Posterior cingulate gyrus (tissue), 11 donors: ENCODE measurements at regions not wholly inside any gene's neighbourhood (a gene's known extent, or its start where the extent isn't known, plus 50 kb on each side); places are given as distances from the start of the nearest gene placed in this dataset.

Experiments
- DNase-seq, 10 donors: peaks; one replicate each; pipeline versions ENCODE4 v3.0.0 to v3.0.0-alpha.2; 2020 to 2021; ENCODE audit warnings: mixed read lengths in 3 of 10
- intact Hi-C: fragments of 100-400 bp; cut with DNase I; formaldehyde crosslinking; loops from one replicate; pipeline ENCODE4 v1.15.1; 2023

DNA sequence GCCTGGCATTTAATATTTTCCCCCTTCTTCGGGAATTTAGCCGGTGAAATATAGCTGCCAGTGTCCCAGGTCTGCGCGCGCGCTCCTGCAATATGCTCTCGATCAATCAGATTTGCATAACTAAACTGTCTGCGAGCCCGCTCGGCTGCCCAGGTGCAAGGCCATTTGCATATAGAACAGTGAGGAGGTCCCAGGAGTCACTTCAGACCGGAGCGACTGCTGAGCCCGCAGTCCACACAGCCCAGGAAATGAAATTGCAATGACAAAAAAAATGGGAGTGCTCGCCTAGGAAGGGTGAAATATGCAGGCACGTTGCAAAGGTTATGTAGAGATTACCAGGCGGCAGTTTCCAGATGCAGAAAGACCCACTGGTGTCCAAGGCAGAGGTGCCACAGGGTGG is 228.5 kb downstream of the VRK1 start:
- intact Hi-C loops: no loop called here
- no peak for DNase-seq

DNA sequence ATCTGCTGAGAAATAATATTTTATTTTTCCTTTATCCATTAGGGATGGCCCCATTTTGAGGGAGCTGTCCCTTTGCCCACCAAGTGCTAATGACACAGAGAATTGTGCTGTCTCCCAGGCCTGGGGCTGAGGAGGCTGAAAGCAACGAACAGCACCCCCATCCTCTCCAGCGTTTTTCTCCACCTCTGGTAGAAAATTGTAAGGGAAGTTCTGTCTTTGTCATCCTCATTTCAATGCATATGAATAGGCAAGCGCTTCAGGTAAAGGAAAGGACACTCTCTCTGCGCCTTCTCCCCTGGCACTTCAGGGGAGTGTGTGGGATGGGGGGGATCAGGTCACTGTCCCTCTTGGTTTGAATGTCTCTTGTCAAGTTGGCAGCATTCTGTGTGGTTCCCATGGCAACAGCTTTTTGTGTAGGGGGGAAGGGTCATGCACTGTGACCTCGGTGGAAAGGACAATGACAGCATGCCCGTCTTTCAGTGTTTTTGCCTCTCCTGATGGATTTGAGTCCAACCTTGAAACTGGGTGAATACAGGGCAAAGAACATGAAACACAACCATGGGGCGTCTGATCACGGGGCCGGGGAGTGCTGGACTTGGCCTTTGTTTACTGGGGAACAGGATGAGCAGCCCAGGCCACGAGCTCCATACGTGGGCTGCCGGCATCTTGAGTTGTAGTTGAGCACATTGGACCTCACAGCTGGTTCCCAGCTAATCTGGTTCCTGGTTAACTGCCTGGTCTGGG is 230.2 kb downstream of the VRK1 start:
- intact Hi-C loops: no loop called here
- no peak for DNase-seq

DNA sequence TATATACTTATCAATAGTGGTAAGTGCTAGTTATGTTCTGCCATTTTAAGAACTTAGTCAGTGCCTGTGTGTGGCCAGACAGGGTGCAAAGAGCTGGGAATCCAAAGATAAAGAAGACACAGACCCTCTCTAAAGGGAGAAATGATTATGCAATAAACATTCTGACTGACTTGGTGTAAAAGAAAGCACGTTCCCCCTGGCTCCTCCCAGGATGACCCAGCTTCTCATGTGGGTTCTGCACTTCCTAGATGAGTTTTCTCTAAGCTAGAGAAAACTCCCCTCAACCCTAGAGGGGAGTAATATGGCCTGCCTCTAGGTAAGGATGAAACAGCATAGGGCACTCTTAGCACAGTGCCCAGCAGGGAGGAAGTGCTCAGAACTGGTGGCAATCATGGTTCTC is 231.2 kb downstream of the VRK1 start:
- intact Hi-C loops: no loop called here
- DNase-seq: no peak

DNA sequence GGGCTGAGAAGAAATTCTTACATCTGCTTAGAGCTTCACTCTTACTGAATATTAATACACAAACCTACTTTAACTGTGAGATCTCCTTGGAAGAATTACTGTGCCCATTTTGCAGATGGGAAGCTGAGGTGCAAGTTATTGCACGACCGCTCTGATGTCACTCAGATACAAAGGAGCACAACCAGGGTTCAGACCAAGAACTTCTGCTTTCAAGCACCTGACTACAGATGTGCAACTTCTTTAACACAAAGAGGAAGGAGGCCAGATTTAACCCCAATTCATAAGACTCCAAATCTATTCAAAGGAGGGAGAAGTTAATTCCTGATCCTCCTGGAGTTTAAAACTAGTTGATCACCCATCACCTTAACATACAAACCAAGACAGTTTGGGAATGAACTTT is 232.6 kb downstream of the VRK1 start:
- no peak for DNase-seq
- intact Hi-C loops: no loop called here

DNA sequence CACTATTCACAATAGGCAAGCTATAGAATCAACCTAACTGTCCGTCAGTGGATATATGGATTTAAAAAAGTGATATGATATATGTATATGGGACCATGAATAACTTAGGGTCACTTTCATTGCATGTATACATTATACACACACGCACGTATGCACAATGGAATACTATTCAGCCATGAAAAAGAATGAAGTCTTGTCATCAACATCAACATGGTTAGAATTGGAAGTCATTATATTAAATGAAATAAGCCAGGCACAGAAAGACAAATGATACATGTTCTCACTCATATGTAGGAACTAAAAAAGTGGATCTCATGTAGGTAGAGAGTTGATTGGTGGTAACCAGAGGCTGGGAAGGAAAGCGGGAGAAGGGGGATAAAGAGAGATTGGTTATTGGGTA is 234.3 kb downstream of the VRK1 start:
- intact Hi-C loops: no loop called here
- no peak for DNase-seq

DNA sequence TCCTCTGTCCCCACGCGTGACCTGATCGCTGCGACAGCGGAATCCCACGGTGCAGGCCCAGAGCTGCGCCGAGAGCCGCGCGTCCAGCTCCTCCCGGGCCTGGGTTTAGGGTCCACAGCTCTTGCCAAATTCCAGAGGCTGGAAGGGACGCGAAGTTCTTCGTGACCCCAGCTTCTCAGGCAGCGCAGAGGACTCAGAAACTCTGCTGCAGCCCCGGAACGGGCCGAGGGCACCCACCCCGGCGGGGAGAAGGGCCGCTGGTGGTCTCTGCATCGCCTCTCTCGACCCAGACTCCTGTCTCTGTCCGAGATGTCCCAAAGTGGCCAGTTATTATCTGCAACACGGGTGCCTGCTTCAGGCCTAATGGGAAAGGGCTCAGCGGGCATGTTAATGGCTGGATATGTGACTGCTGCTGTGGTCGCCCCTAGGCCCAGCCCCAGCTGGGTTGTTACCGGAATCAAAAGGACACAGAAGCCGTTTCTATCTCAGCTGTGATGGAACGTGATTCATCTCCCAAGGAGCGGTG is 236.4 kb downstream of the VRK1 start:
- intact Hi-C loops: no loop called here

DNA sequence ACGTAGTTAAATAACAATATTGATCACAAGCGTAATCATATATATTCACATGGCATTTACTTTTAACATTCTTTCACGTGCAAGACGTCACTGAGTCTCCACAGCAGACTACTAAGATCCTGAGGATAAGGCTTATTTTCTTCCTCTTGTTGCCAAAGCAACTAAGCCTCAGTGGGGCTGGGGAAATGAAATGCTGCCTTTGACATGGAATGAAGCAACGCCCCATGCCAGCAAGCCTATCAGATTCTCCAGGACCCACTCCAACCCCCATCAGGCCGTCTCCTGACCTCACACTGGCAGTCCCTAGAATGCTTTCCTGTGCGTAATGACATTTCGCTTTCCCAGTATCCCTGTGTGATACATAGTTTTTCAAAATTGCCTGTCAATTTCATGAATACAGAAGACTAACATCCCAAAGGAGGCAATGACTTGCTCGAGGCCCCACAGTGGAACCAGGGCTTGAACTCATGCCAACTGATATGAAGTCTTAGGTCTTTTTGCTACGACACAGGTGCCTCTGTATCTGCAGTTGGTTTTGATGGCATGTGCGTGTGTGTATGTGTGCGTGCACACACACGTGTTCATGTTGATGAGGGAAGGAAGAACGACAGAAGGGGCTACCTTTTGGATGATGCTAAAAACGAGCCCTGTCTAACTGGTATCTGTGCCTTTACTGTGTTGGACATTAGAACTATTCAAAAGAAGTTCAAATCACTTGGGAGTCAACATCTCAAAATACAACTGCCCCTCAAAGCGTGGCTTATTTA is 239.1 kb downstream of the VRK1 start:
- no peak for DNase-seq
- intact Hi-C loops: no loop called here

More for the DNA sequence above, 236.4 kb downstream of the VRK1 start:
- no peak for DNase-seq

DNA sequence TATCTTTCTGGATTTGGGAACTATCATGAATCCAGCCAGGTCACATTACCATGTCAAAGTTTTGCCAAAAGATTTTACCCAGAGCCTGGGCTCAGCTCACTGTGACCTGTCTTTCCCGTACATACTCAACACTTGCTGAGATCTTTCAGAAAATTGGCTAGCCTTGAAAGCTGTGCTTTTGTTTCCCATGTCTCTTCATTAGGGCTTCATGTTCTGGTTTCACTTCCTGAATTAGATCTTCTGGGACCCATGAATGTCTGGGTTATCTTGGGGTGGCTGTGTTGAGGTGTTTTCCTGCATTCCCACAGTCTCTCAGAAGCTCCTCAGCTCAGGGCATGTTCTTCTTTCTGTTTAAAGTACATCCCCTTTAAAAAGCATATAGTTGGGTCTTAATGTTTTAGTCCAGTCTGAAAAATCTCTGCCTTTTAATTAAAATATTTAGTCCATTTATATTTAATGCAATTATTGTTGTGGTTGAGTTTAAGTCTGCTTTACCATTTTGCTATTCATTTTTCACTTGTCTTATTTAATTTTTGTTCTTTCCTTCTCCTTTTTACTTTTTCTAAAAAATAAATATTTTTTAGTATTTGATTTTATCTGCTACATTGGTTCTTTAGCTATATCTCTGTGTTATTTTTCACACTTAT is 242.7 kb downstream of the VRK1 start:
- intact Hi-C loops: no loop called here
- no peak for DNase-seq

DNA sequence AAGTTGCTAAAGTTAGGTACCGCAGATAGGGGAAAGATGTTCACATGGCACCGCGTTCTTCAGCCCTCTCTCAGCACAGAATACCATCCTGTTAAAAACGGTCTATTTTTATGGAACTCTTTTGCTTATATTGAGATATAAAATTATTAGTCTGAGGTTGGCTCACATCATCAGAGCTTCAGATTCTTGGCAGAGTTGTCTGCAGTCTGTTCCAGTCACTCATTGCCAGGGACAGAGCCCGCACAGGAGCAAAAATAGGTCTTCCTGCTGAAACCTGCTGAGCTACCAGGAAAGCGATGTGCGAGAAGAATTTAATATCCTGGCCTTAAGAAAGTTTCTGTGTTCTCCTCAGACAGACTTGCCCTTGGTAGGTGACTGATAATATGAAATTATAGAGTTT is 249.8 kb downstream of the VRK1 start:
- intact Hi-C loops: no loop called here

DNA sequence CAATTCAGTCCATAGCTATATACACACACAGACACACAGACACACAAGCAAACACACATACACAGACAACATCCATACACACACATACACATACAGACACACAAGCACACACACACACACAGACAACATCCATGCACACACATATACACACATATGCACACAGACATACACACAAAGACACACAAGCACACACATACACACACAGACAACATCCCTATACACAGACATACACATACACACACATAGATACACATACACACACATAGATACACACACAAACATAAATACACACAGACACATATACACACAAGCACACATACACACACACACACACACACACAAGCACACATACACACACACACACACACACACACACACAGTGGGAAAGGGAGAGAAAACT is 254.8 kb downstream of the VRK1 start:
- intact Hi-C loops: no loop called here
- DNase-seq: no peak

More for the DNA sequence above, 249.8 kb downstream of the VRK1 start:
- no peak for DNase-seq

DNA sequence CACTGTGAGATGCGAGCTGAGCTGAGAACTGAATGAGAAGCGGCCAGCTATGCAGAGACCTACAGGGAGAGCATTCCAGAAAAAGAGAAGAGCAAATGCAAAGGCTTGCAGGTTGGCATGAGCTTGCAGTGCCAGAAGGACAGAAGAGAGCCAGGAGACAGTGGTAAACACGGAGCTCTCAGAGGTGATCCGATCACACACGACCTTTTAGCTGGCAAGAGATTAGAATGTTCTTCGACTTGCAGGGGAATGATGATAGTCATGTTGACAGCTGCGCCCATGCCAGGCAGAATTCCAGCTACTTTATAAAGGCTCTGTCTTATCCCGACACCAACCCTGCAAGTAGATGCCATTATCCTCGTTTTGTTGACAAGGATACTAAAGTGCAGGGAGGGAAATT is 256.8 kb downstream of the VRK1 start:
- intact Hi-C loops: no loop called here
- no peak for DNase-seq

DNA sequence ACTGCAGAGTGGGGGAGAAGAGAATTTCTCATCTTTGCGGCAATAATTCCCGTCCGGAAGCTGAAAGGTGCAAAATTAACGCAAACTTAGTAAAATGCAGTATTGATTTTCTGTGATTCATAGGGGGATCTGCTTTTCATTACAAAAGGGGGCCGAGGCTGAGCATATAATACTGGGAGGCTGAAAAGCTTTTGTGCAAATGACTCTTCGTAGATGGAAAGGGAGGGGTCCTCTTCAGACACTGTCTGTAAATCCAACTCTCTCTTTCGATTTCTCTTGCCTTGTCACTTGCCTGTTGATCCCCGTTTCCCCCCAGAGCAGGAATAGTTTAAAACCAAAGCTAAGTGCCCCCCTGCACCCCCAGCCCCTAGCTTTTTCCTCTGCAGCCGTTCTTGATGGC is 258.2 kb downstream of the VRK1 start:
- intact Hi-C loops: no loop called here
- DNase-seq: no peak

DNA sequence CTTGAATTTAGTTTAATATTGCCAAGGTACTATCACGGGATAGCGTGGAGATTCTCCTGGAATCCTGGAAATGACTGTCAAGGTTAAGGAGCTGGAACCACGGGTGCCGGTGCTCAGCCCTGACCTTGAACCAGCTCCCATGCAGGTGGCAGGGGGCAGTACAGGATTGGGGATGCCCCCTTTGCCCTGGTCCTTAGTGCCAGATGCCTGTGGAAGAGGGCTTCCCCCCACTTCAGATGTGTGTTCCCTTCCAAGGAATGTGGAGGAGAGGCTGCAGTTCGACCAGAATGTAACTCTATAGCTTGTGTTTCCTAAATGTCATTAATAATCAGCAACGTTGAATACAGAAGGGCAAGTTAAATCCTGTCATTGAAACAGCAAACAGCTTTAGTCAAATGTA is 258.9 kb downstream of the VRK1 start:
- no peak for DNase-seq
- intact Hi-C loops: no loop called here

DNA sequence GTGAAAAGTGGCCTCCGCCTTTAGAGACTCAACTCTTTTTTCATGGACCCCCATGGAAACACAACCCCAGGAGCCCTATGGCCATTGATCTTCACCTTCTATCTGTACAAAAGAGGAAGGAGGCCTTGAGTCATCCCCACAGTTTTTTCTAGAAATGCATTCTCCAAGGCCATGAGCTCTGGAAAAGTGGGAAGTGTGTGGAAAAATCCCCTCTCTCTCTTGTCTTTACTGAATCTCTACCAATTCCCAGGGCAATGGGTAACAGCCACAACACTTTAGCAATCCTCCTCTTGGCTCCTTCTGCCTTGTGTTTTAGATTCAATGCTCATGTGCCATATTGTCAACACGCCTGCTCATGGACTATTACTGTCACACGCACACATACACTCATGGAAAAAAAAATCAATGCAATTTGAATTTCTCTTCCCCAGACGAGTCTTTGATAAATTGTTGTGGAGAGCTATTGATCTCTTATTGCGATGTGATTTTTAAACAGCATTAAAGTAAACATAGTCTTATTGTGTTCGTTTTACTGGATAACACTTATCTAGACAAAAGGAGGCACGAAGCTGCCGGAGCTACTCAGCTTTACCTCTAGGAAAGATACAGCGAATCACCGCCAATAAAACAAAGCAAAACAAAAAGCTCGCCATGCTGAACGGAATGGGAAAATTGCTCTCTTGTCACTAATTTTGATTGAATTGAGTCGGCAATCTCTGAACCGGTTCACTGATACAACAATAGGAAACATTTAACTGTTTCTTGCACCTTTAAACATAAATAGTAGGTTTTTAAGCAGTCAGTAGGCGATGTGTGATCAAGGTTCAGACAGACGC is 260.3 kb downstream of the VRK1 start:
- intact Hi-C loops: no loop called here
- DNase-seq: no peak

DNA sequence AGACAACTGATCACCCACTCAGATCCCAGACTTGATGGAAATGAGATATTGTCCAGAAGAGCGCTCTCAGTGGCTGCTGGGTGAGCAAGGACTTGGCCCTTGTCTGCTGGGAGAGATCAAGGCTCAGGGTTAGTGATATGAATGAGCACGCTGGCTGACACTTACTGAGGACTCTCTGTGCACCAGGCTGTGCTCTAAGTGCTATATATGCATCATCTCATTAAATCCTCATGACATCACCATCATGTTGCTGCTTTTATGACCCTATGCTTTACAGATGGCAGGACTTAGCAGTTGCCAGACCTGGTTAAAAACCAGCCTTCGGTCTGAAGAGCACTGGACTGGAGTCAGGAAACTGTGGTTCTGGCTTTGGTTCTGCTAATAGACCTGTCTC is 260.9 kb downstream of the VRK1 start:
- DNase-seq: no peak
- intact Hi-C loops: no loop called here

DNA sequence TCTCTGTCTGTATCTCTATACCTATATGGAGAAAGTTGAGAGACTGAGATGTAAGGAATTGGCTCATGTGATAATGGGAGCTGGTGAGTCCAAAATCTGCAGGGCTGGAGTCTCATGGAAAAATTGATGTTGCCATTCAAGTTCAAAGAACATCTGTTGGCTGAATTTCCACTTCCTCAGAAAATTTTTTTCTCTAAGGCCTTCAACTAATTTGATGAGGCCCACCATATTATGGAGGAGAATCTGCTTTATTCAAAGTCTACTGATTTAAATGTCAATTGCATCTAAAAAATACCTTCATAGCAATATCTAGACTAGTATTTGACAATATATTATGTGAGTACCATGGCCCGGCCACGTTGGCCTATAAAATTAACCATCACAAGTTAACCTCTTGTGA is 261.4 kb downstream of the VRK1 start:
- intact Hi-C loops: no loop called here
- no peak for DNase-seq

DNA sequence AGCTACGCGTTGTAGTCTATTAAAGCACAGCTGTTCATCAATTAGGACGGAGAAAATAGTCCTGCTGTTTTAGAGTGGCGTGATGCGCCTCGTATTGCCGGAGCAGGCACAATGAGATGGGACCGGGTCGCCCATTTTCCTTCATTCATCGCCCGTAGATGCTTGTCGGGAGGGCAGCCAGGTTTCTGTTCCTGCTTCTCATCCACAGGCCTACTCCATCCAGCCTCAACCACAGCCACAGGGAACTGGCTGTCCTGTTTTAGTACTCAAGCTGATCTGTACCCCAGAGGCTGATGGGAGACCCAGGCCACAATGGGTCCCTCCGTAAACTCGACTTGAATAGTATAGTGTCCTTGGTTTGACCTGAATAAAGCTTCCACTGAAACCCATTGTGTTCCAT is 264.0 kb downstream of the VRK1 start:
- DNase-seq: peak in 1 of 10 donors; percentile 68
- intact Hi-C loops: no loop called here

DNA sequence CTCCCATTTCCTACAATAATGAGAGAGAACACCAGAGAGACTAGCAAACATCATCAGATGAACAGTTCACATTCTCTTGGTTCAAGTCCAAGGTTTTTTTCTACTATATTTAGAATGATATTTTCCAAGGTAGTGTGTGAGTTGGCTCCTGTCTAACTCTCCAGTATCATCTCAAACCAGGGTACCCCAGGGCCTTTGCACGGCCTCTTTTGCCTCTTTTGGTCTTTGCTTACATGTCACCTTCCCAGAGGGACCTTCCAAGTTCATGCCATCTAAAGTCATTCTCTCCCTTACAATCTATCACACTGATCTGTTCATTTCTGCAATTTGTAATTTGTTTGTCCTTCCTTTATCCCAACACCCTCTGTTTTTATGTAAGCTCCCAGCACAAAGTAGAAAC is 264.5 kb downstream of the VRK1 start:
- intact Hi-C loops: no loop called here
- no peak for DNase-seq

DNA sequence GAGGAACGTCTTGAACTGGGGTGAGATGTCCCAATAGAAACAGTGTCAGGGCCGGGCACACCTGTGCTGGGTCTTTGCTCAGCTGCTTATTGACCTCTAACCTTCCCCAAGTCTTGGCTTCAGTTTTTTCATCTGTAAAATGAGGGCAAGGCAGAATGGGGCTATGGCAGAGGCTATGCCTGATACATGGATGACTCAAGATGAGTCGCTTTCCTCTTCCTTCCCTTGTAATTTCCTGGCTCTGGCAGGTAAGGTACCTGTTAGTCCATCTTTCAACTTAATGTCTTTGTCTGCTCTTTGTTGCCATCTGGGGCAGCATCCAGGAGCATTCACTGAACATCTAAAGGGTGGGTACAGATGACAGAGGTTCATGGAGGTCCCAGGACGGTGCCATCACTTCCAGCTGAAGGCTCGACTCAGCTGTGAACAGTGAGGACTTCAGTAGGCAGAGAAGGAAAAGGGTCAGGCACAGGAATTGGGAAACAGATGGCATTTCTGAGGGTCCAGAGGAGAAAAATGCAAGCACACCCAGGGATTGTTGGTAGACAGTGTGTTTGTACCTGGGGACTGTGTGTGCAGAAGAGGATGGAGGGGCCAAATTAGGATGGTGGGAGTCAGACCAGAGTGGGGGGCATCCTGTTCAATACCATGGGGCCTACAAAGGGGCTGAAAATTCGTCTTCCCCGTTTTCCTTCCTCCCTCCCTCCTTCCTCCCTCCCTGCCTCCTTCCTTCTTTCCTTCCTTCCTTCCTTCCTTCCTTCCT is 268.3 kb downstream of the VRK1 start:
- DNase-seq: no peak
- intact Hi-C loops: no loop called here
